HG03135 (cell line): ENCODE measurements at regions not wholly inside any gene's neighbourhood (a gene's known extent, or its start where the extent isn't known, plus 50 kb on each side); places are given as distances from the start of the nearest gene placed in this dataset.

ENCODE experiments used
- ATAC-seq: cut with Tn5 transposase; IDR thresholded peaks from one replicate; pipeline ENCODE4 v1.9.1; 2021; ENCODE audit warnings: mild to moderate bottlenecking, moderate library complexity; ENCODE audit not compliant: unreplicated experiment

- ATAC-seq: no peak
Observed at GRCh38 chr14:58836303-58836974, 198.7 kb downstream of the DACT1 start.

- ATAC-seq: no peak
Observed at GRCh38 chr14:58839233-58839632, 201.5 kb downstream of the DACT1 start.

- ATAC-seq: no peak
Observed at GRCh38 chr14:58844544-58844943, 206.8 kb downstream of the DACT1 start.

- ATAC-seq: no peak
Observed at GRCh38 chr14:58846682-58847465, 209.1 kb downstream of the DACT1 start.

- no peak for ATAC-seq
Observed at GRCh38 chr14:58848365-58848764, 210.6 kb downstream of the DACT1 start.

- ATAC-seq: no peak
Observed at GRCh38 chr14:58849601-58850000, 211.8 kb downstream of the DACT1 start.

- ATAC-seq: no peak
Observed at GRCh38 chr14:58850011-58850410, 212.2 kb downstream of the DACT1 start.

GRCh38 chr14:58861586-58861985, 223.8 kb downstream of the DACT1 start:
- no peak for ATAC-seq

- no peak for ATAC-seq
Observed at GRCh38 chr14:58862416-58863160, 224.8 kb downstream of the DACT1 start.

GRCh38 chr14:58863661-58864345, 226.0 kb downstream of the DACT1 start:
- ATAC-seq: no peak

- no peak for ATAC-seq
Observed at GRCh38 chr14:58864751-58865513, 227.2 kb downstream of the DACT1 start.

GRCh38 chr14:58865514-58866281, 227.9 kb downstream of the DACT1 start:
- ATAC-seq: no peak

- ATAC-seq: no peak
Observed at GRCh38 chr14:58866391-58866790, 228.6 kb downstream of the DACT1 start.

GRCh38 chr14:58870961-58871360, 233.2 kb downstream of the DACT1 start:
- ATAC-seq: no peak

GRCh38 chr14:58871573-58871972, 233.8 kb downstream of the DACT1 start:
- ATAC-seq: no peak

GRCh38 chr14:58872061-58872460, 234.3 kb downstream of the DACT1 start:
- no peak for ATAC-seq

GRCh38 chr14:58873228-58873953, 235.6 kb downstream of the DACT1 start:
- ATAC-seq: no peak

- no peak for ATAC-seq
Observed at GRCh38 chr14:58875613-58876012, 237.9 kb downstream of the DACT1 start.

GRCh38 chr14:58876608-58877007, 238.8 kb downstream of the DACT1 start:
- no peak for ATAC-seq
